LNCaP clone FGC (cell line): ENCODE measurements at regions not wholly inside any gene's neighbourhood (a gene's known extent, or its start where the extent isn't known, plus 50 kb on each side); places are given as distances from the start of the nearest gene placed in this dataset.
"Not testable (repeated sequence)": the region's sequence is repeated elsewhere in the genome, so short reads cannot be mapped to it uniquely, and the experiment has no call there.

Source experiments
- DNase-seq: peaks from one replicate; pipeline ENCODE4 v3.0.0-alpha.2; 2011; ENCODE audit warnings: low read depth
- H3K4me3 ChIP-seq: 2 replicates; pipeline ENCODE4 v1.5.1; 2011; ENCODE audit warnings: mild to moderate bottlenecking, low read depth, low read length, control low read depth
- TF ChIP-seq, protein P1 (sequence below): IDR thresholded peaks from 2 replicates; pipeline ENCODE4 v1.5.1; 2012; ENCODE audit warnings: mild to moderate bottlenecking; ENCODE audit not compliant: control insufficient read depth, insufficient read depth; ENCODE audit errors: extremely low read depth

DNA sequence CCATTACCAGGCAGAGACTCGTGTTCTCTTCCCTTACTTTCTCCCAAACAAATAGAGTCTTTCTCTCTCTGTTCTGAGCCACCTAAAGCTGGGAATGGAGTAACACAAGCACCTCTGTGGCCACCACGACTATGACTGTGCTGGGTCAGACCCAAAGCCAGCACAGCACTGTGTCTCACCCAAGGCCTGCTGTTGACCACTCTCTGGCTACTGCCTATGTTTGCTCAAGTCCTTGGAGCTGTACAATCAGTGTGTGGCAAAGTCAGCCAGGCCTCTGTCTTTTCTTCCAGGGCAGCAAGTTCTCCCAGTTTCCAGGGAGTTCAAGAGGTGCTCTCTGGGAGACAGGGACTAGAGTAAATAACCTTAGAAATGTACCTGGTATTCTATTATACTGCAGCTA lies 239.4 kb downstream of the FAM47A start:
- TF ChIP-seq, protein P1, sequence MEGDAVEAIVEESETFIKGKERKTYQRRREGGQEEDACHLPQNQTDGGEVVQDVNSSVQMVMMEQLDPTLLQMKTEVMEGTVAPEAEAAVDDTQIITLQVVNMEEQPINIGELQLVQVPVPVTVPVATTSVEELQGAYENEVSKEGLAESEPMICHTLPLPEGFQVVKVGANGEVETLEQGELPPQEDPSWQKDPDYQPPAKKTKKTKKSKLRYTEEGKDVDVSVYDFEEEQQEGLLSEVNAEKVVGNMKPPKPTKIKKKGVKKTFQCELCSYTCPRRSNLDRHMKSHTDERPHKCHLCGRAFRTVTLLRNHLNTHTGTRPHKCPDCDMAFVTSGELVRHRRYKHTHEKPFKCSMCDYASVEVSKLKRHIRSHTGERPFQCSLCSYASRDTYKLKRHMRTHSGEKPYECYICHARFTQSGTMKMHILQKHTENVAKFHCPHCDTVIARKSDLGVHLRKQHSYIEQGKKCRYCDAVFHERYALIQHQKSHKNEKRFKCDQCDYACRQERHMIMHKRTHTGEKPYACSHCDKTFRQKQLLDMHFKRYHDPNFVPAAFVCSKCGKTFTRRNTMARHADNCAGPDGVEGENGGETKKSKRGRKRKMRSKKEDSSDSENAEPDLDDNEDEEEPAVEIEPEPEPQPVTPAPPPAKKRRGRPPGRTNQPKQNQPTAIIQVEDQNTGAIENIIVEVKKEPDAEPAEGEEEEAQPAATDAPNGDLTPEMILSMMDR = no peak
- H3K4me3 ChIP-seq = no peak overlapping the region

DNA sequence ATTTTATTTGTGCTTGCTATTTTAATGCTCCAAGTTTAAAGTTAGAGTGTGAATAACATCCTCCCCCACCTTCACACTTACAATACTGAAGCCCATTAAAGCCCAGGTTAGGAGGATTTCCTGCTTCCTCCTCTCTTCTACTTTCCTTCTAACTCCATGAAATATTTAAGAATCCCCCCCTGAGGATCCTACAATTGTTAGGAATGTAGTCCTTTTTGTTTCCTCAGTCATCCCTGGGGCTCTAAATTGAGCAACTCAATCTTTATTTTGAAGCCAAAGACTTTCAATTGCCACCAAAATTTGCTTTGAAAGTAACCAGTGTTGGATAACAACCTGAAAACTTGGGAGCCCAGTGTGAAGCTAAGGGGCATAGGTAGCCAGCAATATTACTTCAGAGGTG lies 276.9 kb downstream of the FAM47A start:
- no peak overlapping the region for H3K4me3 ChIP-seq
- TF ChIP-seq, protein P1 = no peak
- DNase-seq = no peak

More for the DNA sequence above, 239.4 kb downstream of the FAM47A start:
- DNase-seq = peak; percentile 3

DNA sequence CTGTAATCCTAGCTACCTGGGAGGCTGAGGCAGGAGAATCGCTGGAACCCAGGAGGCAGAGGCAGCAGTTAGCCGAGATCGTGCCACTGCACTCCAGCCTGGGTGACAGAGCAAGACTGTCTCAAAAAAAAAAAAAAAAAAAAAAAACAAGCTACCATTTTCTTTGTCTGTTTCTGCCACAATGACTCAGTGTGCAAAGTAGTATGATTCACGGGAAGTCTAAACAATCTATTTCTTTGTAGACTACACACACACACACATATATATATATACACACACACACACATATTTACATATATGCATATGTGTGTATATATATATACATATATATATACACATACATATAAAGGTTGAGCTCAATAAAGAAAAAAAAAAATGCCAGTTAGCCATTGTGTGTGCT lies 280.0 kb downstream of the FAM47A start:
- DNase-seq, H3K4me3 ChIP-seq: not testable (repeated sequence)

DNA sequence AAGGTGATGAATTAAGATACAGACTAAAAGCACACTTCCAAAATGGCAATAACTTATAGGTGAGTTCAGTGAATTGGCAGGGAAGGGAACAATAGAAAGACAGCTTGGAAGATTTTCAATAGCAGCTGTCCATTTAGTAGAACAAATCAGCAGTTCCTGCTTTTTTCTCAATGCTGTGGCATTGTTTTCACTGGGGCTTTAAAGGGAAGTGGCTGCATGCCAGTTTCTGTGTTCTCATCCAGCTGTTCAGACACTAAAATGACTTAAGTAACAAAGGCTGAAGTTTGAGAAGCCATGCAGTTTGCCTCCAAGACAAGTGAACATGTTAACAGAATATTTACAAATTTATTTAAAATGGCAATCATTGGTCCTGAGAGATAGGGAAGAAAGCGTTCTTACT lies 291.9 kb downstream of the FAM47A start:
- DNase-seq = no peak
- H3K4me3 ChIP-seq = no peak overlapping the region
- TF ChIP-seq, protein P1 = no peak

DNA sequence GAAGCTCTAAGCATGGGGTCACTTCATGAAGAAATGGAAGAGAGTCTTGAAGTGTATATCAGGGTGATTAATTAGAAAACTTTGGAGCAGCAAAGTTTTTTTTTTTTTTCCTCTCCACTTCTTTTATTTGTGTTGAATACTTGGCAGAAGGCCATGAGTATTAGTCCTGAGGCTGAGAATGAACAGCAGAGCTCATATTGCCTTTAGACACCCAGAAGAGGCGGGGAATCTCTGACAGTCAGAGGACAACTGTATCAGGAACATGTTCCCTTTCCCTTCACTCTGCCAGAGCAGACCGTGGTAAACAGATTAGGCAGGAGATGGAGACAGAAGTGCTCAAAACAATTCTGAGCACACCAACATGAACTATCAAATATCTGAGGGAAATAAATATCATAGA lies 300.9 kb downstream of the FAM47A start:
- H3K4me3 ChIP-seq = no peak overlapping the region
- DNase-seq = no peak
- TF ChIP-seq, protein P1 = no peak

DNA sequence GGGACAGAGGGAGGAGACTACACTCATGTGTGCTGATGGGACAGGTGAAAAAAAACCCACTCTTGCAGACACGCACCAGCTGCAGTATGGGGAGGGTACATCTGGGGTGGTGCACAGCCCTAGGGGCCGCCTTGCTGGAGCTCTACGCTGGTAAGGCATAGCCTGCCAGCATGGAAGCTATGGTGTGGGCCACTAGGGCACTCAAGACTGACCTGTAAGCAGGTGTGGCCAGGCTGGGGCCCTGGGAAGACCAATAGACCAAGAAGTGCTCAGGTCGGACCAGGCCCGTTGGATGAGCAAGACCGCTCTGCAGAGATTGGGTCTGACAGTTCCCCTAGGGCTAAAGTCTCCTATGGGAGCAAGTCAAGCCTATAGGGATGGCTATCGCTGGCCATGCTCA lies 314.8 kb downstream of the FAM47A start:
- H3K4me3 ChIP-seq = no peak overlapping the region
- DNase-seq = no peak
- TF ChIP-seq, protein P1 = no peak

DNA sequence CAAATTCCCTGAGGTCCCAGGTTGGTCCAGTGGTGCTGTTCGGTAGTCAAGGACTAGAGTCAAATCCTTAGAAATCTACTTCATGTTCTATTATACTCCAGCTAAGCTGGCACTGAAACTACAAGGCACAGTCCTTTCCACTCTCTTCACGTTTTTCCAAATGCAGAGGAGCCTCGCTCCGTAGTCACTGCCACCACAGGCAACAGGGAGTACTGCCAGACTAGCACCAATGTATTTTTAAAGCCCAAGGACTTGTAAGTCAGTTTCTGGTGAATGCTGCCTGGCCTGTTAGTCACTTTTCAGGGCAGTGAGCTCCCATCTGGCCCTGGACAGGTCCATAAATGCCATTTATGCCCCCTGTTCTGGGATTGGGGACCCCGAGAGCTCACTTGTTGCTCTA lies 323.5 kb downstream of the FAM47A start:
- no peak for DNase-seq
- TF ChIP-seq, protein P1 = no peak

DNA sequence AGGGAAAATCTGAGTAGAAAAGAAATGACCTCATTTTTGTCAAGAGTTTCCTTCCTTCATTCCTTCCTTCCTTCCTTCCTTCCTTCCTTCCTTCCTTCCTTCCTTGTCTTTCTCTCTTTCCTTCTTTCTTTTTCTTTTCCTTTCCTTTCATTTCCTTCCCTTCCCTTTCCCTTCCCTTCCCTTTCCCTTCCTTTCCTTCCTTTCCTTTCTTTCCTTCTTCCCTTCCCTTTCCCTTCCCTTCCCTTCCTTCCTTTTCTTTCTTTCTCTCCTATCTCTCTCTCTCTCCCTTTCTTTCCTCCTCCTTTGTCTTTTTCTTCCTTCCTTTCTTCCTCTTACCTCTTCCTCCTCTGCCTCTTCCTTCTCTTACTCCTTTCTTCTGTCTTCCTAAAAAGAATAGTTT lies 347.6 kb downstream of the FAM47A start:
- TF ChIP-seq, protein P1 = no peak
- no peak overlapping the region for H3K4me3 ChIP-seq
- no peak for DNase-seq

More for the DNA sequence above, 323.5 kb downstream of the FAM47A start:
- H3K4me3 ChIP-seq = no peak overlapping the region
